Epithelial cell of proximal tubule (primary cell): ENCODE measurements at regions not wholly inside any gene's neighbourhood (a gene's known extent, or its start where the extent isn't known, plus 50 kb on each side); places are given as distances from the start of the nearest gene placed in this dataset.

ENCODE experiments used
- DNase-seq: peaks from one replicate; pipeline ENCODE4 v3.0.0-alpha.2; 2011; ENCODE audit warnings: low read depth
- H3K4me3 ChIP-seq: 2 replicates; pipeline ENCODE4 v1.5.1; 2011; ENCODE audit warnings: low read depth, mild to moderate bottlenecking, low read length
- TF ChIP-seq, protein P1 (sequence below): conservative IDR thresholded peaks from 2 replicates; pipeline ENCODE4 v1.5.1; 2012; ENCODE audit warnings: low read depth, mild to moderate bottlenecking, low read length

GRCh38 chr5:3905031-3905430, 309.4 kb downstream of the IRX1 start:
- no peak for DNase-seq
- TF ChIP-seq, protein P1, sequence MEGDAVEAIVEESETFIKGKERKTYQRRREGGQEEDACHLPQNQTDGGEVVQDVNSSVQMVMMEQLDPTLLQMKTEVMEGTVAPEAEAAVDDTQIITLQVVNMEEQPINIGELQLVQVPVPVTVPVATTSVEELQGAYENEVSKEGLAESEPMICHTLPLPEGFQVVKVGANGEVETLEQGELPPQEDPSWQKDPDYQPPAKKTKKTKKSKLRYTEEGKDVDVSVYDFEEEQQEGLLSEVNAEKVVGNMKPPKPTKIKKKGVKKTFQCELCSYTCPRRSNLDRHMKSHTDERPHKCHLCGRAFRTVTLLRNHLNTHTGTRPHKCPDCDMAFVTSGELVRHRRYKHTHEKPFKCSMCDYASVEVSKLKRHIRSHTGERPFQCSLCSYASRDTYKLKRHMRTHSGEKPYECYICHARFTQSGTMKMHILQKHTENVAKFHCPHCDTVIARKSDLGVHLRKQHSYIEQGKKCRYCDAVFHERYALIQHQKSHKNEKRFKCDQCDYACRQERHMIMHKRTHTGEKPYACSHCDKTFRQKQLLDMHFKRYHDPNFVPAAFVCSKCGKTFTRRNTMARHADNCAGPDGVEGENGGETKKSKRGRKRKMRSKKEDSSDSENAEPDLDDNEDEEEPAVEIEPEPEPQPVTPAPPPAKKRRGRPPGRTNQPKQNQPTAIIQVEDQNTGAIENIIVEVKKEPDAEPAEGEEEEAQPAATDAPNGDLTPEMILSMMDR: no peak
- no peak overlapping the region for H3K4me3 ChIP-seq

GRCh38 chr5:3905521-3905920, 309.9 kb downstream of the IRX1 start:
- TF ChIP-seq, protein P1: no peak
- no peak overlapping the region for H3K4me3 ChIP-seq
- no peak for DNase-seq

- no peak for DNase-seq
- H3K4me3 ChIP-seq: no peak overlapping the region
- TF ChIP-seq, protein P1: no peak
Measured at GRCh38 chr5:3911111-3911510, 315.5 kb downstream of the IRX1 start.

DNA sequence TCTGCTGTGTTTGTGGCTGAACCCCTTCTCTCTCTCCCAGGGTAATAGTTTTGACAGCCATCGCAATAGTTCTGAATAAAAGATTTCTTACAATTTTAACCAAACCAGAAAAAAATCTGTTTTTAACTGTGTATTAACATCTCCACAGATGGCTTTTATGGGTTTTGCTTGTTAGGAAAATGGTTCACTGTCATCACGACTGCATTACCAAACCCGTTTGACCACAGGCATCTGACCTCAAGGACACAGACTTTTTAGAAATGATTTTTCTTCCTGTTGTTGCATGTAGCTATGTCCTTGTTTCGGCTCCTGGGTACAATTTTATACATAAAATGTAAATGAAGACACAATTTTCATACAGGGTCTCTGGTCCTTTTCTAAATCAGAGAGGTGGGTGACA, 316.1 kb downstream of the IRX1 start:
- DNase-seq: no peak
- TF ChIP-seq, protein P1: no peak
- no peak overlapping the region for H3K4me3 ChIP-seq

GRCh38 chr5:3912790-3913189, 317.2 kb downstream of the IRX1 start:
- no peak for DNase-seq
- no peak overlapping the region for H3K4me3 ChIP-seq
- TF ChIP-seq, protein P1: no peak

DNA sequence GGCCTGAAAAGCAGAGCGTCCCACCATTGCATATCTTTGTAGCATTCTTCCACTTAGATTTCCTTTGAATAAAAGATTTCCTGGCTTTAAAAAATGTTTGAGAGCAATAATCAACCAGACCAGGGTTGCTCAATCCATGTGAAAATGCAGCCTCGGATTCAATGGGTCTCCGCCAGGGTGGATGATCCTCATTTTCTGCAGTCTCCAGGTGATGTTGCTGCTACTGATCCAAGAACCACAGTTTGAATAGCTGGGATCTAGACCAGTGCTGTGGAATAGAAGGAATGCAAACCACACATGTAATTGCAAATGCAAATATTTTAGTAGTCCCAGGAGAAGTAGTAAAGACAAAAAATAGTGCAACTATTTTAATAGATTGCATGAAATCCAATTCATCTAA, 317.6 kb downstream of the IRX1 start:
- H3K4me3 ChIP-seq: no peak overlapping the region
- no peak for DNase-seq
- TF ChIP-seq, protein P1: no peak

GRCh38 chr5:3925022-3925421, 329.4 kb downstream of the IRX1 start:
- H3K4me3 ChIP-seq: no peak overlapping the region
- no peak for DNase-seq
- TF ChIP-seq, protein P1: no peak
